HAP-1 (cell line): ENCODE measurements at regions not wholly inside any gene's neighbourhood (a gene's known extent, or its start where the extent isn't known, plus 50 kb on each side); places are given as distances from the start of the nearest gene placed in this dataset.

Experiments used
- DNase-seq, 2 experiments: peaks; one replicate each; pipeline ENCODE4 v3.0.0-alpha.2; 2016 to 2020; ENCODE audit warnings: low spot score in 2 of 2
- H3K27me3 ChIP-seq: fragments of 250-450 bp; sonication (Bioruptor Pico); 2 replicates; pipeline ENCODE4 v1.5.1; 2020; ENCODE audit warnings: low read depth, mild to moderate bottlenecking, moderate library complexity
- H3K36me3 ChIP-seq: fragments of 250-450 bp; sonication (Bioruptor Pico); replicated peaks from 2 replicates; pipeline ENCODE4 v1.5.1; 2020; ENCODE audit warnings: mild to moderate bottlenecking
- H3K4me1 ChIP-seq: fragments of 250-450 bp; sonication (Bioruptor Pico); 2 replicates; pipeline ENCODE4 v1.5.1; 2020; ENCODE audit warnings: mild to moderate bottlenecking
- H3K4me3 ChIP-seq: fragments of 250-450 bp; sonication (Bioruptor Pico); 2 replicates; pipeline ENCODE4 v1.5.1; 2020; ENCODE audit warnings: mild to moderate bottlenecking, moderate library complexity
- H3K9me3 ChIP-seq: fragments of 250-450 bp; sonication (Bioruptor Pico); 2 replicates; pipeline ENCODE4 v1.5.1; 2020; ENCODE audit warnings: mild to moderate bottlenecking, moderate library complexity
- in situ Hi-C: fragments of 300-500 bp; cut with MboI; formaldehyde crosslinking; loops from 3 replicates; pipeline ENCODE4 v1.14.3; 2020; ENCODE audit warnings: low sequenced_read_pairs, inconsistent platforms, mixed read lengths

GRCh38 chr3:5270666-5271371, 83.3 kb downstream of the EDEM1 start:
- Histone ChIP-seq H3K36me3 (no peaks in the 10 kb centered on the region), H3K4me3 (no peak overlapping the region), H3K9me3 (no peaks in the 10 kb centered on the region), H3K27me3 (no peaks in the 10 kb centered on the region), H3K4me1 (no peaks in the 10 kb centered on the region)
- DNase-seq, result no peak
- in situ Hi-C loops, result no loop called here

- in situ Hi-C loops, result no loop called here
- H3K36me3 ChIP-seq, result no peaks in the 10 kb centered on the region
- no peak for DNase-seq
- no peaks in the 10 kb centered on the region for H3K9me3 ChIP-seq
- H3K4me3 ChIP-seq, result no peak overlapping the region
- no peaks in the 10 kb centered on the region for H3K27me3 ChIP-seq
- H3K4me1 ChIP-seq, result no peaks in the 10 kb centered on the region
Observed at GRCh38 chr3:5271372-5271683, 83.8 kb downstream of the EDEM1 start.

GRCh38 chr3:5272387-5272786, 84.9 kb downstream of the EDEM1 start:
- in situ Hi-C loops, result no loop called here
- H3K27me3 ChIP-seq, result no peaks in the 10 kb centered on the region
- H3K9me3 ChIP-seq, result no peaks in the 10 kb centered on the region
- no peaks in the 10 kb centered on the region for H3K4me1 ChIP-seq
- H3K4me3 ChIP-seq, result no peak overlapping the region
- no peaks in the 10 kb centered on the region for H3K36me3 ChIP-seq
- DNase-seq, result no peak

- in situ Hi-C loops, result no loop called here
- H3K9me3 ChIP-seq, result no peaks in the 10 kb centered on the region
- H3K4me3 ChIP-seq, result no peak overlapping the region
- no peaks in the 10 kb centered on the region for H3K27me3 ChIP-seq
- no peaks in the 10 kb centered on the region for H3K4me1 ChIP-seq
- no peaks in the 10 kb centered on the region for H3K36me3 ChIP-seq
- no peak for DNase-seq
Observed at GRCh38 chr3:5274091-5274490, 86.6 kb downstream of the EDEM1 start.

GRCh38 chr3:5275529-5275928, 88.0 kb downstream of the EDEM1 start:
- H3K9me3 ChIP-seq, result no peaks in the 10 kb centered on the region
- H3K27me3 ChIP-seq, result no peaks in the 10 kb centered on the region
- in situ Hi-C loops, result no loop called here
- no peaks in the 10 kb centered on the region for H3K4me1 ChIP-seq
- H3K4me3 ChIP-seq, result no peak overlapping the region
- H3K36me3 ChIP-seq, result no peaks in the 10 kb centered on the region
- no peak for DNase-seq

GRCh38 chr3:5276934-5277333, 89.4 kb downstream of the EDEM1 start:
- Histone ChIP-seq H3K4me1 (no peaks in the 10 kb centered on the region), H3K4me3 (no peak overlapping the region), H3K9me3 (no peaks in the 10 kb centered on the region), H3K27me3 (no peaks in the 10 kb centered on the region), H3K36me3 (no peaks in the 10 kb centered on the region)
- no peak for DNase-seq
- in situ Hi-C loops, result no loop called here

- Histone ChIP-seq H3K4me1 (no peaks in the 10 kb centered on the region), H3K9me3 (no peaks in the 10 kb centered on the region), H3K36me3 (no peaks in the 10 kb centered on the region), H3K4me3 (no peak overlapping the region), H3K27me3 (no peaks in the 10 kb centered on the region)
- DNase-seq, result no peak
- in situ Hi-C loops, result no loop called here
Observed at GRCh38 chr3:5277612-5278236, 90.2 kb downstream of the EDEM1 start.

- Histone ChIP-seq H3K9me3 (no peaks in the 10 kb centered on the region), H3K4me1 (no peaks in the 10 kb centered on the region), H3K27me3 (no peaks in the 10 kb centered on the region), H3K4me3 (no peak overlapping the region), H3K36me3 (no peaks in the 10 kb centered on the region)
- no peak for DNase-seq
- in situ Hi-C loops, result no loop called here
Observed at GRCh38 chr3:5278666-5279065, 91.2 kb downstream of the EDEM1 start.

GRCh38 chr3:5282703-5283102, 95.2 kb downstream of the EDEM1 start:
- Histone ChIP-seq H3K36me3 (no peaks in the 10 kb centered on the region), H3K9me3 (no peaks in the 10 kb centered on the region), H3K4me3 (no peak overlapping the region), H3K27me3 (no peaks in the 10 kb centered on the region), H3K4me1 (no peaks in the 10 kb centered on the region)
- in situ Hi-C loops, result no loop called here
- no peak for DNase-seq

GRCh38 chr3:5285439-5285838, 97.9 kb downstream of the EDEM1 start:
- Histone ChIP-seq H3K4me3 (no peak overlapping the region), H3K27me3 (no peaks in the 10 kb centered on the region), H3K36me3 (no peaks in the 10 kb centered on the region), H3K9me3 (no peaks in the 10 kb centered on the region), H3K4me1 (no peaks in the 10 kb centered on the region)
- no peak for DNase-seq
- in situ Hi-C loops, result no loop called here

- Histone ChIP-seq H3K36me3 (no peaks in the 10 kb centered on the region), H3K4me1 (no peaks in the 10 kb centered on the region), H3K4me3 (no peak overlapping the region), H3K9me3 (no peaks in the 10 kb centered on the region), H3K27me3 (no peaks in the 10 kb centered on the region)
- in situ Hi-C loops, result no loop called here
- DNase-seq, result no peak
Observed at GRCh38 chr3:5290915-5291314, 103.4 kb downstream of the EDEM1 start.

- no peaks in the 10 kb centered on the region for H3K36me3 ChIP-seq
- no peak overlapping the region for H3K4me3 ChIP-seq
- H3K9me3 ChIP-seq, result no peaks in the 10 kb centered on the region
- DNase-seq, result no peak
- in situ Hi-C loops, result no loop called here
- H3K27me3 ChIP-seq, result 0 out of 2 replicates have a peak, but pooled peaks cover 2% of the 10 kb centered on the region
- H3K4me1 ChIP-seq, result no peaks in the 10 kb centered on the region
Observed at GRCh38 chr3:5292512-5292911, 105.0 kb downstream of the EDEM1 start.

GRCh38 chr3:5293207-5293606, 105.7 kb downstream of the EDEM1 start:
- in situ Hi-C loops, result no loop called here
- no peak for DNase-seq
- Histone ChIP-seq H3K36me3 (no peaks in the 10 kb centered on the region), H3K27me3 (0 out of 2 replicates have a peak, but pooled peaks cover 2% of the 10 kb centered on the region), H3K4me1 (no peaks in the 10 kb centered on the region), H3K9me3 (no peaks in the 10 kb centered on the region), H3K4me3 (no peak overlapping the region)

- Histone ChIP-seq H3K27me3 (0 out of 2 replicates have a peak, but pooled peaks cover 2% of the 10 kb centered on the region), H3K36me3 (no peaks in the 10 kb centered on the region), H3K4me1 (no peaks in the 10 kb centered on the region), H3K9me3 (no peaks in the 10 kb centered on the region), H3K4me3 (no peak overlapping the region)
- in situ Hi-C loops, result no loop called here
- no peak for DNase-seq
Observed at GRCh38 chr3:5294356-5294755, 106.8 kb downstream of the EDEM1 start.
